ENCODE measurements at regions not wholly inside any gene's neighbourhood (a gene's known extent, or its start where the extent isn't known, plus 50 kb on each side); places are given as distances from the start of the nearest gene placed in this dataset.

DNA sequence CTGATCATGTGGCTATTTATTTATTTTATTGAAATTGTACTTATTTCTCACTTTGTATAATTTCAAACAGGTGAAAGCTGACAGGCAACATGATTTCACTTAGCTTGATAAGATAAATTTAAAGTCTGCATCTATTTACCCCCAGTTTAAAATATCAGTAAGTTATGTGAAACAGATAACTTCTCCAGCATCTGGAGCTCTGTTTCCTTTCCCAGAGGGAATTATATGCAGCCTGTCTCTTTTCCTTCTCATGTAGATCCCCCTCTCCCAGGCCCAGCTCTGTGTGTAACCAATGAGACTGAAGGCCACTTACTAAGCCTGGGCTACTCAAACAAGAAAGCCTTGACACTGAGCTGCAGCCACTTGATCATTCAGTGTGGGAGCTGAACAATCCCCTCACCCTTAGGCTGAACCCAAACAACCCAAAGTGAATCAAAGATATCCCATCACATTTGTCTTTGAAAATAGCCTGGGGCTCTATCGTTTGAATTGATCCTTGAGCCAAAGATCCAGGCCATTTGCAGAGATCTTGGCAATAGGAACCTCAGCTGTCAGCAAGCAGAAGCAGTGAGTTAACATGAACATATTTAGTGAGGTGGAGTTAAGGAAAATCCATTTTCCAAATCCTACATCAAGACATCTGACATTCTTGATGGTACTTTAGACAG is 383.9 kb downstream of the TGFB2 start:
- no peak for DNase-seq

DNA sequence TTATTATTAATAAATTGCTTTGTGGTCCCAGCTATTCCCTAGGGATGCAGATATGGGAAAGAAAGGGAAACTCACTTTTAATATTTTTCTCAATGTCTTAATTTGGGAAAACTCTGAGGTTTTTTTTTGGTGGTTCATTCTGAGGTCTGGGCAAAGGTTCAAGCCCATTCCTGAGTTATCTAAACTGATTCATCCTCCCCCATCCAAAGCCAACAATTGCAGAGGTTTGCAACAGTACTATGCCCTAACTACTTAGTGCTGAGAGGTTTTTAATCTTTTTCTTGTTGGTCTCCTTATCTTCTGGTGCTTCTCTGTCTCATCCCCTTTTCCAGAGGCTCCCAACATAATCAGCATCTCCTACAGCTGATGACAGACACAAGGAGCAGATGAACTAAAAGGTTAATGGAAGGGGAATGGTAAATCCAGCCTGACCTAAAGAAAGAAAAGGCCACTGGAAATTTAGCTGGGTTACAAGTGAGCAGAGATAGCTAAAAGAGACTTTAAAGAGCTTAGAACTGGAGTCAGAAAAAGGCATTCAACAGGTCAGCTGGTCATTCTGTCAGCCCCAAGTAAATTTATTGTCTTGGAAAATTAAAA is 390.4 kb downstream of the TGFB2 start:
- no peak for DNase-seq

GRCh38 chr1:218739426-218739825 is 394.3 kb downstream of the TGFB2 start:
- no peak for DNase-seq

DNA sequence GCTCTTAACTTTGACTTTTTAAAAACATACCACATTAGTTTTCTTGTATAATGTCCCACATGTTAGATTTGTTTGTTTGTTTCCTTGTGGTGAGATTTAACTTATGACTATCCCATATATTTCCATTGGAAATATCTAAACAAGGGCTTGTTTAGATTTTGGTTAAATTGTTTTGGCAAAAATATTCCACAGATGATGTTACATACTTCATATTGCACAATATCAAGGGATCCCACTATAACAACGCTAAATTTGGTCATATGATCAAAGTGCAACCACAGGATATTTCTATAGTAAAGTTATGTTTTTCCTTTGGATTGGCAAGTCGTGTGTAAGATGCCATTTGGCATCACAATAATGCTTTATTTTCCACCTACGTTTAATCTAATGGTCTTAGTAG is 396.7 kb downstream of the TGFB2 start:
- DNase-seq: no peak

GRCh38 chr1:218742467-218743262 is 397.5 kb downstream of the TGFB2 start:
- no peak for DNase-seq

- no peak for DNase-seq
Observed at GRCh38 chr1:218743861-218744505, 398.8 kb downstream of the TGFB2 start.

DNA sequence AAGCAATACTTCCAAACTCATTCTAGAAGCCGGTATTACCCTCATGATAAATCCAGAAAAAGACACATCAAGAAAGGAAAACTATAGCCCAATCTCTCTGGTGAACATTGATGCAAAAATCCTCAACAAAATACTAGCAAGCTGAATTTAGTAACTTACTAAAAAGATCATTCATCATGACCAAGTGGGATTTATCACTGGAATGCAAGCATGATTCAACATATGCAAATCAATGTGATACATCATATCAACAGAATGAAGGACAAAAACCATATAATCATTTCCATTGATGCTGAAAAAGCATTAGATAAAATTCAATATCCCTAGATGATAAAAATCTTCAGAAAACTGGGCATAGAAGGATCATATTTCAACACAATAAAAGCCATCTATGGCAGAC is 402.9 kb downstream of the TGFB2 start:
- no peak for DNase-seq

GRCh38 chr1:218750216-218750970 is 405.3 kb downstream of the TGFB2 start:
- no peak for DNase-seq

GRCh38 chr1:218751208-218751948 is 406.2 kb downstream of the TGFB2 start:
- no peak for DNase-seq

- DNase-seq: no peak
Observed at GRCh38 chr1:218752126-218752525, 407.0 kb downstream of the TGFB2 start.

DNA sequence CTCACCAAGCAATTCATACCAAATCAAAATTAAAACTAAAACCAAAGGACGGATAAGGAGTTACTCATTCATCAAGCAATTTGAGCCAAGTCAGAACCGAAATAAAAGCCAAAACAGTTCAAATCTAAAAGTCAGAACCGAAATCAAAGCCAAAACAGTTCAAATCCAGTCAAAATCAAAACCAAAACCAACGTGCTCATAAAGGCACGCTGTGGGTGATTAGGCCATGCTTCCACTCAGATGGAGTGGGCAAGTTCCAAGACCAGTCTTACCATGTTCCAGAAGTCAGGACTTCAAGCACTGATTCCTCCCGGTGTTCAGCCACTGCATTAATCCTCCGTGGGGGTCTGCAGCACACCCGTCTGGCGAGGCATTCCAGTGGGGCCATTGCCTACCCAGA is 409.3 kb downstream of the TGFB2 start:
- DNase-seq: no peak

DNA sequence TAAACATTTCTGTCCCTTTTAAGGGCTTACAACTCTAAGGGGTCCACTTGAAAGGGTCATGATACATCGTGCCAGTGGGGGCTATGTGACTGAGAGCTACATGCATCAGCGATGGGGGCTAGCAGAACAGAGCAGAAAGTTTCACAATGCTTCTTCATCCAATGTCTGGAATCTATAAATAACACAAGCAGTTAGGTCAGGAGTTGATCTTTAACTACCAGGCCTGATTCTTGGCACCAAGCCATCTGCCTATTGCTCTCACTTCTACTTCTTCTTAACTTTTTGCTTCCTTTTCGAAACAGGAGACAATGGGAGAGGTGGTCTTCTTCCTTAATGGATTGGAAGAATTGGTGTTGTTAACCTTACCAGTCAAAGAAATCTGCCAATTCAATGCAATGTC is 410.0 kb downstream of the TGFB2 start:
- no peak for DNase-seq

- DNase-seq: no peak
Observed at GRCh38 chr1:218759795-218760194, 413.9 kb upstream of the LYPLAL1 start.

GRCh38 chr1:218760601-218761570 is 412.8 kb upstream of the LYPLAL1 start:
- DNase-seq: no peak

GRCh38 chr1:218763538-218763937 is 410.1 kb upstream of the LYPLAL1 start:
- DNase-seq: no peak

DNA sequence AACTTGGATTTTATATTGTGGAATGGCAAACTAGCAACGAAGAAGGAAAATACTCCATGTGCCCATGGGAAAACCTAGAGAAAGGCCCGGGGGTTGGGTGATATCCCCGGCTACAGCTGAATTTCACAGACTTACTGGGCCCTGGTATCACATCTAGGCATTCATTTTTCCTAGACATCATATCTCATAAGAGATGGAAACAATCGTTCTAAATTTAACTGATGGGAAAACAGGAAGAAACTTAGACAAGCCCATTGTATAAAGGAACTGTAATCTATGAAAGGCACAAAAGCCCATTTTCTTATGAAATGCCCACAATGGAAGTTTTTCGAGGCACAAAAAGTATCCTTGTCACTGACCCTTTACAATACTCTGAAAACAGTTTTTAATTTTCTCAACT is 407.9 kb upstream of the LYPLAL1 start:
- DNase-seq: no peak

GRCh38 chr1:218771931-218772330 is 401.7 kb upstream of the LYPLAL1 start:
- no peak for DNase-seq

- no peak for DNase-seq
Observed at GRCh38 chr1:218772575-218772974, 401.1 kb upstream of the LYPLAL1 start.

GRCh38 chr1:218775501-218776021 is 398.1 kb upstream of the LYPLAL1 start:
- DNase-seq: no peak

DNA sequence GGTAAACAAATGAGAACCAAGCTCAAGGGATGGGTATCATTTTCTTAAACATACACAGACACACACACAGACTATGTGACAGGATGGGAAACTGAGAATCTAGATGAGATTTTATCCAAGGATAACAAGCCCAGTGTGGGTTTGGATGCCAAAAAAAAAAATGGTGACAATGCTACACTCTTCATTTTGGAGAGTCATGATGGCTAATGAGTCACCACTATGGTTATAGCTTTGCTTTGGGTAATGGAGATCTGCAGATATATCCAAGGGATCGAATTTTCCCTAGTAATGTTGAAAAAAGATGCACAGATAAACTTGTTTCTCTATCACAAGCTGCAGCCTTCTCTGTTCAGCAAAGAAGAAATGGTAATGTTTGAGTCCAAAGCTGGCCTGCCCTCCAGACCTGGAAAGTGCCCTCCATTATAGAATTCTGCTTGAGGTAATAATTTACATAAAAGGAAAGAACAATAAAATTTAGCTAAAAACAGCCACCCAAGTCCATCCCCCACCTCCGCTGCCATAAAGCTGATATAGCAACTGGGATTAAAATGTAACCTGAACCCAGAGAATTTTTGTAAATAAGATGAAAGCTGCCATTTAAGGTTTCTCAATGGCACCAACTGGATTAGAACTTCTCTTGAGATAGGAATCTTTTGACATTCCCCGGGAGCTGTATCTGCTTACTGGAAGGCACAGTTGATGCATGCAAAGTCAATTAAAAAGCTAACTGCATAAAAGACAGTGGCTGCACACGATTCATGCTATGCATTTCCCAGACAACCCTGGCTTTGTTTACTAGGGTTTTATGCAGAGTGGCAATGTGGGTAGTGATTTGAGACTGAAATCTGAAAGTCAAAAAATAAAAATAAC is 395.2 kb upstream of the LYPLAL1 start:
- no peak for DNase-seq
